ENCODE measurements at regions not wholly inside any gene's neighbourhood (a gene's known extent, or its start where the extent isn't known, plus 50 kb on each side); places are given as distances from the start of the nearest gene placed in this dataset.
"Not testable (repeated sequence)": the region's sequence is repeated elsewhere in the genome, so short reads cannot be mapped to it uniquely, and the experiment has no call there.

DNA sequence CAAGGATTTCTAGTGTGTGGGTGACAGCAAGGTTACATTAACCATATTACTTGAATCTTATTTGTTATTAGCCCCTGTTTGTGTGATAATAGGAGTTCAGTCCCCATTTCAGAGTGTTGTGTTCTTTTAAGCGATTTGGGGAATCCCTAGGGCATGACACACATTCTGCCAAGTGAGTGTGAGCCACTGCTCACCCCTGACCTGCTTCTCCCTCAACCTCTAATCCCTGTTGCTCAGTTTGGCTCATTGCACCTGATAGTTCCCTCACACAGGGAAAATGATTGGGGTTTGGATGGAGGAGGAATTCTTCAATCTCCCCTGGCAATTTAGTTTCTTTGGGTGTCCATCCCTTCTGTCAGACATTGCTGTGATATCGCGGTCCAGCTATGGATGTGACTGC, 149.2 kb downstream of the DMRTA1 start:
- no peaks in the 10 kb centered on the region for H3K9me3 Mint-ChIP-seq
- H3K27me3 Mint-ChIP-seq = no peaks in the 10 kb centered on the region
- no peak overlapping the region for H3K27ac Mint-ChIP-seq
- no peak for ATAC-seq (replicated peaks)
- no peaks in the 10 kb centered on the region for H3K36me3 Mint-ChIP-seq (ENCODE audit: low read depth)
- no peak overlapping the region for H3K4me3 Mint-ChIP-seq
- no peaks in the 10 kb centered on the region for H3K4me1 Mint-ChIP-seq

DNA sequence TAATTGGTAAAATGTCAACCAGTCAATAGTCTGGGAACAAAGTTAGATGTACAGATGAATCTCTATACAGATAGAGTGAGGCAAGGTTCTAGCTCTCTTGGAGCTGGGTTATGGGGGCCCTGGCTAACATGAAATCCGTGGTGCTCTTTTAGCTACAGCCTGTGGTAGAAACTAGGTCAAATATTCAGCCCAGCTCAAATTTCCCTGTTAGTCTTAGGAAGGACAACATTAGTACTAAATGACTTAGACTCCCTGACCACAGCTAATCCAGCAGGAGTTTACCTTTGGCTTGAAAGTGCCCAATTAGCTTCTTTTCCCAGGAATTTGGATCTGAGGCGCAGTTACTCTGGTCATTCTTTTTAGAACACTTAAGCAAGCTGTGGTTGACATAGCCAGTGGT, 170.5 kb downstream of the DMRTA1 start:
- no peak for ATAC-seq (replicated peaks)
- Mint-ChIP-seq H3K27me3 (no peaks in the 10 kb centered on the region), H3K4me3 (no peak overlapping the region), H3K4me1 (no peaks in the 10 kb centered on the region), H3K27ac (no peak overlapping the region), H3K9me3 (peaks cover 6% of the 10 kb centered on the region), H3K36me3 (ENCODE audit: low read depth) (no peaks in the 10 kb centered on the region)

DNA sequence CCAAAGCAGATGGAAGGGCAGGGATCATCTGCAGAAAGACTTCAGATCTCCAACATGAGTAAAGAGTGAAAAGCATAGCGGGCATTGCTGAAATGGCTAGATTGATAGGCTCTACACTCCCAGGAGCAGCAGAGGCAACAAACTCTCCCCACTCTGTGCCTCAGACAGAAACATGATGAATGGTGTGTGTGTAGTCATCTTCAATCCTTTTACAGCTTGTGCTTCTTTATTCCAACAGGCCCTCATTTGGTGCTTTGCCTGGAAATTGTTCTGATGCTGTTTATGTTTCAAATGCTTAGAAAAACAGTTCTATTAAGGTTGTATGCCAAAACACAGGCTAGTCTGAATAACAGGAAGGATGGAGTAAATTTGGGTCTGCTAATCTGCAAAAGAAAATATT, 176.2 kb downstream of the DMRTA1 start:
- Mint-ChIP-seq H3K27ac (no peak overlapping the region), H3K27me3 (no peaks in the 10 kb centered on the region), H3K4me1 (no peaks in the 10 kb centered on the region), H3K4me3 (no peak overlapping the region), H3K9me3 (peaks cover 4% of the 10 kb centered on the region), H3K36me3 (ENCODE audit: low read depth) (no peaks in the 10 kb centered on the region)
- ATAC-seq (replicated peaks) = no peak

DNA sequence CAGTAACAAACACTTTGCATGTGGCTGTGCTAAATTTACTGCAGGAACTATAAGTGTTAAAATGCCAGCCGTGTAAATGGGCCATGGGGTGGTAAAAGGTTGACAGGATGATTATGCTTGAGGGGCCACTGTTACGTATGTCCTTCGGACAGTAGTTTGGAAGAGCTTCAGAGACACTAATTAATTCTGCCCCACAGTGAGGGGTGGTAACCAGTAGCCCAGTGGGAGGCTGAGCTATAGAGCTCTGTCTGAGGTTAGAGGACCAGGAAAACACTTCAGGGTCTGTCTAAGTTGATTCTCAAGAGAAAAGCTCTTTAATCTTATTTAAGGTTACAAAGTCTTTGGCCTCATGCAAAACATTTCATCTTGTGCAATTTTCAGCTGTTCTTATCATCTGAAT, 176.6 kb downstream of the DMRTA1 start:
- ATAC-seq (replicated peaks) = no peak
- H3K27ac Mint-ChIP-seq = no peak overlapping the region

DNA sequence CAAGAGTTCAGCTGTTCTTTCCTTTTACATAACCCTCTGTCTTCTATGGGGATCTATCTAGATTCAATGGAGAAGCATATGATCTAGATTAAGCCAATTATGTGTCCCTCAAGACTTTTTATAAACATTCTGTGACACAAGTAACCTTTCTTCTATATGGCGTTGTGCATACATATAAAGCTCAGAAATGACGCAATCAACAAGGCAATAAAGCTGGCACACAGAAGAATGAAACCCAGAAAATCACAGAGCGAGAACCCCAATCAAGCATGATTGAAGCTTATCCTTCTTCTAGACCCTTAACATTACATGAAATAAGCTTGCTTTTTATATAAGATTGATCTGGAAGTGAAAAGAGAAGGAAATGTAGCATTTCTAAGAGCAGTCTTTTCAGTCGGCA, 178.9 kb downstream of the DMRTA1 start:
- no peak overlapping the region for H3K27ac Mint-ChIP-seq
- no peak for ATAC-seq (replicated peaks)
- H3K4me3 Mint-ChIP-seq = no peak overlapping the region

More for the DNA sequence above, 176.6 kb downstream of the DMRTA1 start:
- H3K36me3 Mint-ChIP-seq (ENCODE audit: low read depth) = no peaks in the 10 kb centered on the region
- H3K27me3 Mint-ChIP-seq = no peaks in the 10 kb centered on the region
- H3K9me3 Mint-ChIP-seq = peaks cover 4% of the 10 kb centered on the region
- H3K4me3 Mint-ChIP-seq = no peak overlapping the region
- H3K4me1 Mint-ChIP-seq = no peaks in the 10 kb centered on the region

DNA sequence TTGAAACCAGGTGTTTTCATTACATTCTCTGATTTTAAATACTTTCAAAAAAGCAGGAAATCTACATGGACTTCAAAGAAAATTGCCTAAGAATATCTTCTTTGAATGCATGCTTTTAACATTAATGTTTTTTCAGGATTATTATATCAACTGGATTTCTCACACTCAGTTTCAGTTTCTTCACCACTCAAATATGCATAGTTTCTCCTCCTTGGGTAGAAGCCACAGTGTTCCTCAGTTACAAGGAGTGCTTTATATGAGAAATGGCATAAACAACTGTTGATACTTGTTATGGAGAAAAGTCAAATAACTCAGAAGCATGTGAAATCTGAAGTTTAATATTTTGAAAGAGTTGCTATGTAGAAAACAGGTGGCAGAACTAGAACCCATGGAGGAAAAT, 196.9 kb downstream of the DMRTA1 start:
- H3K27ac Mint-ChIP-seq = no peak overlapping the region
- no peak overlapping the region for H3K4me3 Mint-ChIP-seq
- H3K9me3 Mint-ChIP-seq = no peaks in the 10 kb centered on the region
- no peaks in the 10 kb centered on the region for H3K36me3 Mint-ChIP-seq (ENCODE audit: low read depth)
- no peaks in the 10 kb centered on the region for H3K27me3 Mint-ChIP-seq
- no peaks in the 10 kb centered on the region for H3K4me1 Mint-ChIP-seq
- no peak for ATAC-seq (replicated peaks)

More for the DNA sequence above, 178.9 kb downstream of the DMRTA1 start:
- Mint-ChIP-seq H3K27me3 (no peaks in the 10 kb centered on the region), H3K9me3 (peaks cover 12% of the 10 kb centered on the region), H3K36me3 (ENCODE audit: low read depth) (no peaks in the 10 kb centered on the region), H3K4me1 (no peaks in the 10 kb centered on the region)

DNA sequence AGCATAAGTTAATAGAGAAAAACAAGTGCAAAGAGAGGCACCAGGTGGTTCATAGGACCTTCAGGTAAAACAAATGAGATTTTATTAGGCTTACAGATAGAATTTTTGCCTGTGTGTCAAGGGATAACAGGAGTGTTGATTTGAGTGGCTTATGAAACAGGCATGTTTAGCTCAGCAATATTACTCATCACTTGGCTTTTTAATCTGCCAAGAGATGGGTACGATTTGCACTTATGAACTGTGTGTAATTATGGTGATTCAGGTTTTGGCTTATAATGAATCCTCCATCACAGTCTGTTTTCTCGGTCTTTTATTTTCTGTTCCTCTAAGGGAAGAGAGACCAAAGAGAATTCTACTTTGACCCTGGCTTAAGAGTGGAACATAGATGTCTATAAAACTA, 199.3 kb downstream of the DMRTA1 start:
- no peak for ATAC-seq (replicated peaks)
- H3K9me3 Mint-ChIP-seq = no peaks in the 10 kb centered on the region
- H3K4me1 Mint-ChIP-seq = no peaks in the 10 kb centered on the region
- no peaks in the 10 kb centered on the region for H3K27me3 Mint-ChIP-seq
- no peak overlapping the region for H3K27ac Mint-ChIP-seq
- no peaks in the 10 kb centered on the region for H3K36me3 Mint-ChIP-seq (ENCODE audit: low read depth)
- no peak overlapping the region for H3K4me3 Mint-ChIP-seq

DNA sequence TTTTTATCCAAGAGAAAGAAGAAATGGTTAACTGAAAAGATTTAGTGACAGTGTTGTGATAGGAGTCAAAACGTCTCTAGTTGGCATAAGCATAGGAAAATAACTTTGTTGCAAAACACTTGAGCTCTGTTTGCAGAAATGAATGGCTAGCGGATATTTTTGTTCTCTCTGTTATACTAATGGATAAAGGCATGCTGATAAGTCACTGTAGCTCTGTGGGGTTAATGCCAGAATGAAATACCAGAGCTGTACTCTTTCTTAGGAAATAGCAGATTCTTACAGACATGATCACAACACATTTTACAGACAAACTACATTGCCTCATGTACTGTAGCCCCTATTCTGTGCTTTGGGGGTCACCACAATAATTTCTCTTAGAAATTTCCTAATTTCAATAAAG, 202.8 kb downstream of the DMRTA1 start:
- Mint-ChIP-seq H3K4me1 (no peaks in the 10 kb centered on the region), H3K27ac (no peak overlapping the region), H3K36me3 (ENCODE audit: low read depth) (no peaks in the 10 kb centered on the region), H3K27me3 (no peaks in the 10 kb centered on the region), H3K9me3 (no peaks in the 10 kb centered on the region), H3K4me3 (no peak overlapping the region)
- ATAC-seq (replicated peaks) = no peak

DNA sequence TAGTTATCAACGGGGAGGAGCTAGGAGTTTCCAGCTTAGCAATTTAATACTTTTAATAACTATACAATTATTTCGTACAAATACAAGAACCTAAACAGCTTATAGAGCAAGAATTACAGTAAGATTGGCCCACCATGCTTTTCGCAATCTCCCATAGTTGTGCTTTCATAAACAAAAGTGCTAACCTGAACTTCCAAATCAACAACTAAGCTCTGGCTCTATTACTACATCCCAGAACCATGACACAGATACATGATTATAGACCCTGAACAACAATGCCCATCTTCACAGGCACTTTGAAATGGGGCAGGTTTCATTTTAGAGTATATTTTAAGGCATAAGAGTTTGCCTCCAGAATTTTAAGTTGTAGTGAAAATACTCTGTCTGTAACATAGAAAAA, 203.5 kb downstream of the DMRTA1 start:
- Mint-ChIP-seq H3K9me3 (no peaks in the 10 kb centered on the region), H3K4me1 (no peaks in the 10 kb centered on the region), H3K36me3 (ENCODE audit: low read depth) (no peaks in the 10 kb centered on the region)

DNA sequence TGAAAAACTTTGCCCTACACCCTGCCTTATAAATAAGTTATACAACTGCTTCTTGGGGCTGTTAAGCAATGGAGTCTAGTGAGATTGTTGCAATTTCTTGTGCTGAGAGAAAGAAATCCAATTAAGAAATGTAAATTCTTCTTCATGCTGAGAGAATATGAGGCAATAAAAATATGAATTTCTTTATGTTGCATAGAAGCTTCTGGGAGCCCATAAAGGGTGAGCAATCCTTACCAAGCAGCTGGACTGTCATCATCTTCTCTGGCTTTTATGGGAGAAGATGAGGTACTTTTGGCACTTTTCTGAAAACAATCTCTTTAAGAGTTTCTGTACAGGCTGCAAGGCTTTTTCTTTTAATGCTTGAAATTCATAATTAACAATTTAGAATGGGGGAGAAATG, 204.3 kb downstream of the DMRTA1 start:
- ATAC-seq (replicated peaks) = no peak
- no peak overlapping the region for H3K4me3 Mint-ChIP-seq
- no peaks in the 10 kb centered on the region for H3K4me1 Mint-ChIP-seq
- no peak overlapping the region for H3K27ac Mint-ChIP-seq
- no peaks in the 10 kb centered on the region for H3K9me3 Mint-ChIP-seq
- H3K27me3 Mint-ChIP-seq = no peaks in the 10 kb centered on the region
- no peaks in the 10 kb centered on the region for H3K36me3 Mint-ChIP-seq (ENCODE audit: low read depth)

More for the DNA sequence above, 203.5 kb downstream of the DMRTA1 start:
- H3K27me3 Mint-ChIP-seq = no peaks in the 10 kb centered on the region
- H3K27ac Mint-ChIP-seq = no peak overlapping the region
- H3K4me3 Mint-ChIP-seq = no peak overlapping the region
- no peak for ATAC-seq (replicated peaks)

DNA sequence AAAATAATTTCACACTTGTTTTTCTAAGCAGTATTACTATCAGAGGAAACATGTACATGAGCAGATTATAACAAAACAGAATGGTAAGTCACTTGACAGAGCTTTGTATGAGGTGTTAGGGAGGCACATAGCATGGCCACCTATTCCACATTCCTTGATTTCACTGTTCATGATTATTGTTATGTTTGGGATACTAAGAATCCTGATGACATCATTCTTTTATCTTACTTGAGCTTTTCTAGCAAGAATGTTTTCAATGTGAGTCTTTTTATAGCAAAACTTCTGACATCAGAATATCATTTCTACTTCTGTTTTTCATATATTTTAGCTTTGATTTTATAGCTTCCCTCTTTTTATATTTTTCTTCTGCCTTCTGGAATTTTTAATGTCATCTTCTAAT, 208.2 kb downstream of the DMRTA1 start:
- no peak for ATAC-seq (replicated peaks)
- Mint-ChIP-seq H3K27me3 (no peaks in the 10 kb centered on the region), H3K27ac (no peak overlapping the region), H3K4me1 (no peaks in the 10 kb centered on the region), H3K4me3 (no peak overlapping the region), H3K9me3 (no peaks in the 10 kb centered on the region), H3K36me3 (ENCODE audit: low read depth) (no peaks in the 10 kb centered on the region)

DNA sequence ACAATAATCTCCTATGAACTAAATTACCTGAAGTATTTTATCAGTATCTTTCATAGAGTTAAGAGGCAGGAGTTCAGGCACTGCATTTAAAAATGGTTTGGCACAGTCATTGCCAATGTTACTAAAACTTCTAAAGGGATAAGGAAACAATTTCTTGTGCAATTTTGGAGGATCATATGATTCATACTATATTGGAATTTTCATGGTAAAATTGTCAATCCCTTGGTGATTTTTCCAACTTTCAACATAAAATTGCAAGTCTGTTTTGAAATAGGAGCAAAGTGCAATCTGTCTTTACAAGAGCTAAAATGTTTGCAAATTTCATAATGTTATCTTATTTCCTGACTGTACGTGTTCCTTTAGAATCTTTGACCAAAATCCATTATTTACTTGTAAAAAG, 211.1 kb downstream of the DMRTA1 start:
- Mint-ChIP-seq H3K4me1 (no peaks in the 10 kb centered on the region), H3K27me3 (no peaks in the 10 kb centered on the region), H3K36me3 (ENCODE audit: low read depth) (no peaks in the 10 kb centered on the region), H3K9me3 (no peaks in the 10 kb centered on the region), H3K4me3 (no peak overlapping the region), H3K27ac (no peak overlapping the region)
- ATAC-seq (replicated peaks) = no peak

DNA sequence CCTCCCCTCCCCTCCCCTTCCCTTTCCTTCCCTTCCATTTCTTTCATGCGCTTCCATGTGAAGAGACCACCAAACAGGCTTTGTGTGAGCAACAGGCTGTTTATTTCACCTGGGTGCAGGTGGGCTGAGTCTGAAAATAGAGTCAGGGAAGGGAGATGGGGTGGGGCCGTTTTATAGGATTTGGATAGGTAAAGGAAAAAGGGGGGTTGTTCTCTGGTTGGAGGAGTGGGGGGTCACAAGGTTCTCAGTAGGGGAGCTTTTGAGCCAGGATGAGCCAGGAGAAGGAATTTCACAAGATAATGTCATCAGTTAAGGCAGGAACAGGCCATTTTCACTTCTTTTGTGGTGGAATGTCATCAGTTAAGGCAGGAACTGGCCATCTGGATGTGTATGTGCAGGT, 211.9 kb downstream of the DMRTA1 start:
- H3K4me1 Mint-ChIP-seq; H3K27me3 Mint-ChIP-seq; H3K9me3 Mint-ChIP-seq; H3K4me3 Mint-ChIP-seq; ATAC-seq (replicated peaks); H3K36me3 Mint-ChIP-seq (ENCODE audit: low read depth); H3K27ac Mint-ChIP-seq: not testable (repeated sequence)

DNA sequence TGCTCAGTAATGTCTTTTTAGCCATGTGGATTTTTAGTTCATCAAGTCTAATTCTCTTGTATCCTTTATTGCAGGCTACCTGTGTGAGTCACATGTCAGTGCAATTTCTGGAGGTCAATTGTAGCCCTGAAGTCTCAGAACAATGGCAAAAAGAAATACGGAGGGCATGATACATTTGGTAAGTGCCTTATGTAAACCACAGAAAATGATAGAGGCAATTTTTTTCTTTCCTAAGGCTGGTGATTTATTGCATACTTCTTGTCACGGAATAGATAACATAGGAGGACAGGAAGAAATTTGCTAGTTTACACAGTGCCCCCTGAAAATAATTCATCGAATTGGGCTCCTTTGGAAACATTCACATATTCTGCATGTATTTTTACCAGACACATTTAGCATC, 235.9 kb downstream of the DMRTA1 start:
- H3K27ac Mint-ChIP-seq = no peak overlapping the region
- no peak overlapping the region for H3K4me3 Mint-ChIP-seq
- no peaks in the 10 kb centered on the region for H3K27me3 Mint-ChIP-seq
- no peaks in the 10 kb centered on the region for H3K4me1 Mint-ChIP-seq
- peaks cover 5% of the 10 kb centered on the region for H3K9me3 Mint-ChIP-seq
- no peak for ATAC-seq (replicated peaks)
- no peaks in the 10 kb centered on the region for H3K36me3 Mint-ChIP-seq (ENCODE audit: low read depth)

DNA sequence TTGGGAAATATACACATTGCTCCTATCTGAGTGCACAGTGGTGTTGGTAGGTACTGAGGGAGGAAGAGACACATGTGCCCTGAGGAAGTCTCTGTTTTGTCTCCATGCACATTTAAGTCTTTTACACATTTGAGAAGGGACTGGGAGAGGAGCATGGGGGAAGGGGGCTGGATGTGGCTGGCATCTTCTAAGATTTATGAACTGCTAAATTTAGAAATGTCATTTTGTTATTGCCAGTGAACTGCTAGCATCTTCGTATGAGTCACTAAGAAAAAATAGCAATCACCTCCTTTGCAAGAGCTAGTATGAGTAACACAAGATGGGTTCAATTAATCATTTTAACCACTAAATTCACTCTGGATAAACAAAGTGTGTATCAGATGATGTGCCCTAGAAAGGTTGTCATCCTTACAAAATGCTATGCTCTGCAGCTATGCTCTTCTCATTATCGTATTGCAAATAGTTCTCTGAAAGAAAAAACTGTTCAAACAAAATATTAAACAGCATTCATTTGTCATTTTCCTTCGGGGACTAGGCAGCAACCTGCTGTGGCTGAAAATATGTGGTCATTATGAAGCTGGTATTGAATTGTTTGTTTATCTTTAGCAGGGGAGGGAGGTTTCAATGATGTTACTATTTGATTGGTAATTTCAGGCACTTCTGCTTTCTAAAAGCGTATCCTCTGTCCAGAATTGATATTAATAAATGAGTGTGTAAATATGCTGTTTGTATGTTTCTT, 236.5 kb downstream of the DMRTA1 start:
- Mint-ChIP-seq H3K27ac (peak overlapping the region; percentile 10), H3K27me3 (no peaks in the 10 kb centered on the region)
- peak; percentile 80 for ATAC-seq (replicated peaks)

DNA sequence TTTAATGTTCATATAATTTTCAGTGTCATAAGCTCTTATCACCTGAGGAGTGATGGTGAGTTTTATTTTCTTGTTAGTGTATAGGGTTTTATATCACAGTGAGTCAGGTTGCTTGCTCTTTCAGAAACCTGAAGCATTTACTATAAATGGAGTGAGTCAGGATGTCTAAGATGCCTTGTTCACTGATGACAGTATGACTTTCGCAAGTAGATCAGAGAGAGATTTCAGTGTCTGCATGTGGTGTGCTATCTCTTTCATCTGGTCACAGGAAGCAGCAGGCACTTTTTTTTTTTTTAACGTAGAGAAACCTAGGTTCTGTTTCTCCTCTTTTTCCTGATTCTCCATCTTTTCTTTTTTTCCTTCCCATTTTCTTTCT, 237.1 kb downstream of the DMRTA1 start:
- ATAC-seq (replicated peaks) = peak; percentile 85
- no peaks in the 10 kb centered on the region for H3K36me3 Mint-ChIP-seq (ENCODE audit: low read depth)
- no peaks in the 10 kb centered on the region for H3K27me3 Mint-ChIP-seq
- no peak overlapping the region for H3K4me3 Mint-ChIP-seq
- H3K4me1 Mint-ChIP-seq = no peaks in the 10 kb centered on the region
- H3K9me3 Mint-ChIP-seq = no peaks in the 10 kb centered on the region
- H3K27ac Mint-ChIP-seq = peak overlapping the region; percentile 10

More for the DNA sequence above, 236.5 kb downstream of the DMRTA1 start:
- peaks cover 3% of the 10 kb centered on the region for H3K9me3 Mint-ChIP-seq
- H3K4me1 Mint-ChIP-seq = no peaks in the 10 kb centered on the region
- no peaks in the 10 kb centered on the region for H3K36me3 Mint-ChIP-seq (ENCODE audit: low read depth)
- H3K4me3 Mint-ChIP-seq = no peak overlapping the region

All from activated T-helper 17 cell treated with anti-CD3 and anti-CD28 coated beads, Interleukin-2, amount 50 U/mL, for 72 hours (primary cell).